Stimulated activated naive CD8-positive, alpha-beta T cell treated with anti-CD3 and anti-CD28 coated beads, Interleukin-15, amount 100 ng/mL, for 72 hours (primary cell): ENCODE measurements at regions not wholly inside any gene's neighbourhood (a gene's known extent, or its start where the extent isn't known, plus 50 kb on each side); places are given as distances from the start of the nearest gene placed in this dataset.
A peak's percentile ranks its signal among the peaks of the same experiment; 100 is the strongest.

Experiments used
- ATAC-seq: fragments of 150-1000 bp; cut with Tn5 transposase; 2 replicates; pipeline ENCODE4 v1.10.0; 2021; ENCODE audit warnings: mild to moderate bottlenecking, moderate library complexity
- DNase-seq, 2 donors: peaks; one replicate each; pipeline ENCODE4 v3.0.0; 2021 to 2022
- H3K27ac Mint-ChIP-seq, 2 donors: one replicate each; pipeline ENCODE4 v1.8.0; 2022; ENCODE audit warnings: mild to moderate bottlenecking in 2 of 2, mixed read lengths in 2 of 2, moderate library complexity in 2 of 2
- H3K27me3 Mint-ChIP-seq: one replicate; pipeline ENCODE4 v1.8.0; 2022; ENCODE audit warnings: mixed read lengths
- H3K4me1 Mint-ChIP-seq: one replicate; pipeline ENCODE4 v1.8.0; 2022; ENCODE audit warnings: mild to moderate bottlenecking, mixed read lengths
- H3K4me3 Mint-ChIP-seq, 2 donors: one replicate each; pipeline ENCODE4 v1.8.0; 2022; ENCODE audit warnings: mild to moderate bottlenecking in 2 of 2, mixed read lengths in 2 of 2, moderate library complexity in 1 of 2
- H3K9me3 Mint-ChIP-seq, 2 donors: one replicate each; pipeline ENCODE4 v1.8.0; 2022; ENCODE audit warnings: mixed read lengths in 2 of 2

- Mint-ChIP-seq H3K4me1 (no peaks in the 10 kb centered on the region), H3K27ac (no peak overlapping the region), H3K27me3 (peaks cover 7% of the 10 kb centered on the region), H3K4me3 (no peak overlapping the region), H3K9me3 (no peaks in the 10 kb centered on the region)
- DNase-seq: no peak
- no peak for ATAC-seq
These were observed 140.6 kb downstream of the C1D start for GRCh38 chr2:67922080-67922785.

GRCh38 chr2:67923696-67924095 is 139.1 kb downstream of the C1D start:
- H3K9me3 Mint-ChIP-seq: no peaks in the 10 kb centered on the region
- peaks cover 7% of the 10 kb centered on the region for H3K27me3 Mint-ChIP-seq
- H3K4me1 Mint-ChIP-seq: no peaks in the 10 kb centered on the region
- no peak overlapping the region for H3K4me3 Mint-ChIP-seq
- H3K27ac Mint-ChIP-seq: no peak overlapping the region
- DNase-seq (no peak), ATAC-seq (no peak)

- H3K4me3 Mint-ChIP-seq: no peak overlapping the region
- no peaks in the 10 kb centered on the region for H3K4me1 Mint-ChIP-seq
- no peak overlapping the region for H3K27ac Mint-ChIP-seq
- no peaks in the 10 kb centered on the region for H3K9me3 Mint-ChIP-seq
- DNase-seq: no peak
- no peaks in the 10 kb centered on the region for H3K27me3 Mint-ChIP-seq
- no peak for ATAC-seq
These were observed 135.3 kb downstream of the C1D start for GRCh38 chr2:67927501-67927900.

- H3K4me1 Mint-ChIP-seq: no peaks in the 10 kb centered on the region
- no peaks in the 10 kb centered on the region for H3K9me3 Mint-ChIP-seq
- H3K27ac Mint-ChIP-seq: no peak overlapping the region
- H3K27me3 Mint-ChIP-seq: no peaks in the 10 kb centered on the region
- DNase-seq (no peak), ATAC-seq (no peak)
- no peak overlapping the region for H3K4me3 Mint-ChIP-seq
These were observed 132.6 kb downstream of the C1D start for GRCh38 chr2:67930156-67930555.

GRCh38 chr2:67936969-67937368 is 125.8 kb downstream of the C1D start:
- no peak for DNase-seq
- Mint-ChIP-seq H3K4me1 (no peaks in the 10 kb centered on the region), H3K27ac (no peak overlapping the region), H3K4me3 (no peak overlapping the region), H3K9me3 (no peaks in the 10 kb centered on the region), H3K27me3 (no peaks in the 10 kb centered on the region)
- ATAC-seq: no peak

- peaks cover 7 to 8% of the 10 kb centered on the region in 2 donors for H3K9me3 Mint-ChIP-seq
- H3K27me3 Mint-ChIP-seq: no peaks in the 10 kb centered on the region
- ATAC-seq (no peak), DNase-seq (no peak)
- no peaks in the 10 kb centered on the region for H3K4me1 Mint-ChIP-seq
- H3K27ac Mint-ChIP-seq: peak overlapping the region in 1 of 2 donors; percentile 8
- no peak overlapping the region for H3K4me3 Mint-ChIP-seq
These were observed 124.8 kb downstream of the C1D start for GRCh38 chr2:67938053-67938452.

GRCh38 chr2:67945056-67945455 is 117.7 kb downstream of the C1D start:
- DNase-seq (no peak), ATAC-seq (no peak)
- H3K27me3 Mint-ChIP-seq: no peaks in the 10 kb centered on the region
- H3K4me3 Mint-ChIP-seq: no peak overlapping the region
- peaks cover 10 to 12% of the 10 kb centered on the region in 2 donors for H3K9me3 Mint-ChIP-seq
- no peak overlapping the region for H3K27ac Mint-ChIP-seq
- H3K4me1 Mint-ChIP-seq: peaks cover 13% of the 10 kb centered on the region

- Mint-ChIP-seq H3K27ac (no peak overlapping the region), H3K4me3 (no peak overlapping the region), H3K9me3 (peaks cover 10 to 12% of the 10 kb centered on the region in 2 donors), H3K27me3 (no peaks in the 10 kb centered on the region), H3K4me1 (peaks cover 17% of the 10 kb centered on the region)
- DNase-seq: no peak
- no peak for ATAC-seq
These were observed 116.9 kb downstream of the C1D start for GRCh38 chr2:67945940-67946339.

- H3K27ac Mint-ChIP-seq: no peak overlapping the region
- H3K9me3 Mint-ChIP-seq: peaks cover 1 to 5% of the 10 kb centered on the region in 2 donors
- ATAC-seq: no peak
- H3K27me3 Mint-ChIP-seq: peaks cover 8% of the 10 kb centered on the region
- H3K4me3 Mint-ChIP-seq: no peak overlapping the region
- peaks cover 19% of the 10 kb centered on the region for H3K4me1 Mint-ChIP-seq
- DNase-seq: no peak
These were observed 114.7 kb downstream of the C1D start for GRCh38 chr2:67948057-67948456.

- peaks cover 19% of the 10 kb centered on the region for H3K4me1 Mint-ChIP-seq
- peaks cover 8% of the 10 kb centered on the region for H3K27me3 Mint-ChIP-seq
- no peak overlapping the region for H3K4me3 Mint-ChIP-seq
- ATAC-seq (no peak), DNase-seq (no peak)
- peaks cover 0 to under 1% of the 10 kb centered on the region in 2 donors for H3K9me3 Mint-ChIP-seq
- no peak overlapping the region for H3K27ac Mint-ChIP-seq
These were observed 114.3 kb downstream of the C1D start for GRCh38 chr2:67948506-67948905.

GRCh38 chr2:67950018-67950417 is 112.8 kb downstream of the C1D start:
- ATAC-seq (no peak), DNase-seq (no peak)
- Mint-ChIP-seq H3K4me3 (no peak overlapping the region), H3K4me1 (peaks cover 19% of the 10 kb centered on the region), H3K9me3 (no peaks in the 10 kb centered on the region), H3K27me3 (peaks cover 12% of the 10 kb centered on the region), H3K27ac (no peak overlapping the region)

- H3K27ac Mint-ChIP-seq: no peak overlapping the region
- ATAC-seq: no peak
- peaks cover 18% of the 10 kb centered on the region for H3K27me3 Mint-ChIP-seq
- H3K4me3 Mint-ChIP-seq: no peak overlapping the region
- no peak for DNase-seq
- H3K4me1 Mint-ChIP-seq: peaks cover 18% of the 10 kb centered on the region
- H3K9me3 Mint-ChIP-seq: no peaks in the 10 kb centered on the region
These were observed 111.9 kb downstream of the C1D start for GRCh38 chr2:67950919-67951318.

- no peak for DNase-seq
- ATAC-seq: no peak
- no peak overlapping the region for H3K27ac Mint-ChIP-seq
- H3K27me3 Mint-ChIP-seq: peaks cover 18% of the 10 kb centered on the region
- peaks cover 6% of the 10 kb centered on the region for H3K4me1 Mint-ChIP-seq
- H3K4me3 Mint-ChIP-seq: no peak overlapping the region
- H3K9me3 Mint-ChIP-seq: no peaks in the 10 kb centered on the region
These were observed 110.7 kb downstream of the C1D start for GRCh38 chr2:67952066-67952465.

- DNase-seq: no peak
- Mint-ChIP-seq H3K27ac (no peak overlapping the region), H3K4me3 (no peak overlapping the region), H3K4me1 (peaks cover 6% of the 10 kb centered on the region), H3K9me3 (no peaks in the 10 kb centered on the region), H3K27me3 (peaks cover 18% of the 10 kb centered on the region)
- ATAC-seq: no peak
These were observed 108.6 kb downstream of the C1D start for GRCh38 chr2:67954093-67954748.

- peaks cover 18% of the 10 kb centered on the region for H3K27me3 Mint-ChIP-seq
- H3K4me3 Mint-ChIP-seq: no peak overlapping the region
- ATAC-seq: no peak
- no peaks in the 10 kb centered on the region for H3K9me3 Mint-ChIP-seq
- no peak overlapping the region for H3K27ac Mint-ChIP-seq
- peaks cover 1% of the 10 kb centered on the region for H3K4me1 Mint-ChIP-seq
- no peak for DNase-seq
These were observed 106.8 kb downstream of the C1D start for GRCh38 chr2:67955748-67956603.

- H3K9me3 Mint-ChIP-seq: no peaks in the 10 kb centered on the region
- no peaks in the 10 kb centered on the region for H3K4me1 Mint-ChIP-seq
- no peak for DNase-seq
- no peak overlapping the region for H3K4me3 Mint-ChIP-seq
- peaks cover 8% of the 10 kb centered on the region for H3K27me3 Mint-ChIP-seq
- ATAC-seq: no peak
- no peak overlapping the region for H3K27ac Mint-ChIP-seq
These were observed 97.6 kb downstream of the C1D start for GRCh38 chr2:67965246-67965645.
